Activated T-helper 1 cell treated with anti-CD3 and anti-CD28 coated beads, Interleukin-12 subunit alpha, Interleukin-12 subunit beta, Interleukin-2, Interleukin-4 antibody, amounts not matched to agents 30 ng/mL and 10 ng/mL and 1 ng/mL, durations not matched to agents 14 hours and 24 hours and 36 hours (primary cell): ENCODE measurements at regions not wholly inside any gene's neighbourhood (a gene's known extent, or its start where the extent isn't known, plus 50 kb on each side); places are given as distances from the start of the nearest gene placed in this dataset.

ENCODE experiments used
- DNase-seq: peaks from one replicate; pipeline ENCODE4 v3.0.0; 2021; ENCODE audit warnings: low spot score
- H3K27ac Mint-ChIP-seq: one replicate; pipeline ENCODE4 v1.8.0; 2021; ENCODE audit warnings: mild to moderate bottlenecking, mixed read lengths
- H3K27me3 Mint-ChIP-seq: one replicate; pipeline ENCODE4 v1.8.0; 2022; ENCODE audit warnings: mild to moderate bottlenecking, moderate library complexity, mixed read lengths; ENCODE audit not compliant: insufficient read depth
- H3K36me3 Mint-ChIP-seq: one replicate; pipeline ENCODE4 v1.8.0; 2021; ENCODE audit warnings: low read depth, mixed read lengths
- H3K4me1 Mint-ChIP-seq: one replicate; pipeline ENCODE4 v1.8.0; 2021; ENCODE audit warnings: low read depth, mixed read lengths
- H3K4me3 Mint-ChIP-seq: one replicate; pipeline ENCODE4 v1.8.0; 2021; ENCODE audit warnings: mild to moderate bottlenecking, moderate library complexity, mixed read lengths
- H3K9me3 Mint-ChIP-seq: one replicate; pipeline ENCODE4 v1.8.0; 2021; ENCODE audit warnings: mixed read lengths
- intact Hi-C: fragments of 100-400 bp; cut with micrococcal nuclease; formaldehyde crosslinking; loops from one replicate; pipeline ENCODE4 v1.15.1; 2024

GRCh38 chr5:29337030-29337429 is 1856.5 kb upstream of the CDH6 start:
- Mint-ChIP-seq H3K27ac (no peak overlapping the region), H3K4me3 (no peak overlapping the region), H3K9me3 (peaks cover 33% of the 10 kb centered on the region), H3K4me1 (no peaks in the 10 kb centered on the region), H3K36me3 (no peaks in the 10 kb centered on the region), H3K27me3 (no peaks in the 10 kb centered on the region)
- intact Hi-C loops: no loop called here
- no peak for DNase-seq

GRCh38 chr5:29321591-29321990 is 1871.9 kb upstream of the CDH6 start:
- no peak for DNase-seq
- Mint-ChIP-seq H3K4me1 (no peaks in the 10 kb centered on the region), H3K27ac (no peak overlapping the region), H3K36me3 (no peaks in the 10 kb centered on the region), H3K4me3 (no peak overlapping the region), H3K9me3 (peaks cover 15% of the 10 kb centered on the region), H3K27me3 (no peaks in the 10 kb centered on the region)
- intact Hi-C loops: no loop called here

- no peaks in the 10 kb centered on the region for H3K27me3 Mint-ChIP-seq
- no peaks in the 10 kb centered on the region for H3K36me3 Mint-ChIP-seq
Measured at GRCh38 chr5:29309359-29309758, 1884.1 kb upstream of the CDH6 start.

GRCh38 chr5:29307478-29307877 is 1886.0 kb upstream of the CDH6 start:
- Mint-ChIP-seq H3K4me1 (no peaks in the 10 kb centered on the region), H3K36me3 (no peaks in the 10 kb centered on the region), H3K9me3 (peaks cover 13% of the 10 kb centered on the region), H3K4me3 (no peak overlapping the region), H3K27ac (no peak overlapping the region), H3K27me3 (no peaks in the 10 kb centered on the region)
- no peak for DNase-seq
- intact Hi-C loops: no loop called here

More at GRCh38 chr5:29309359-29309758, 1884.1 kb upstream of the CDH6 start:
- no peaks in the 10 kb centered on the region for H3K4me1 Mint-ChIP-seq
- H3K9me3 Mint-ChIP-seq: peaks cover 13% of the 10 kb centered on the region
- intact Hi-C loops: no loop called here
- H3K4me3 Mint-ChIP-seq: no peak overlapping the region
- DNase-seq: no peak
- no peak overlapping the region for H3K27ac Mint-ChIP-seq

GRCh38 chr5:29304545-29304944 is 1888.9 kb upstream of the CDH6 start:
- no peak overlapping the region for H3K27ac Mint-ChIP-seq
- intact Hi-C loops: no loop called here
- H3K27me3 Mint-ChIP-seq: no peaks in the 10 kb centered on the region
- H3K4me3 Mint-ChIP-seq: no peak overlapping the region
- no peaks in the 10 kb centered on the region for H3K4me1 Mint-ChIP-seq
- peaks cover 14% of the 10 kb centered on the region for H3K9me3 Mint-ChIP-seq
- no peaks in the 10 kb centered on the region for H3K36me3 Mint-ChIP-seq
- no peak for DNase-seq

- Mint-ChIP-seq H3K4me3 (no peak overlapping the region), H3K4me1 (no peaks in the 10 kb centered on the region), H3K27me3 (no peaks in the 10 kb centered on the region), H3K9me3 (peaks cover 27% of the 10 kb centered on the region), H3K27ac (no peak overlapping the region), H3K36me3 (no peaks in the 10 kb centered on the region)
- intact Hi-C loops: no loop called here
- no peak for DNase-seq
Measured at GRCh38 chr5:29296548-29296947, 1896.9 kb upstream of the CDH6 start.

- DNase-seq: no peak
- H3K27ac Mint-ChIP-seq: no peak overlapping the region
- no peaks in the 10 kb centered on the region for H3K36me3 Mint-ChIP-seq
- peaks cover 15% of the 10 kb centered on the region for H3K9me3 Mint-ChIP-seq
- H3K4me1 Mint-ChIP-seq: no peaks in the 10 kb centered on the region
- intact Hi-C loops: no loop called here
- no peaks in the 10 kb centered on the region for H3K27me3 Mint-ChIP-seq
- H3K4me3 Mint-ChIP-seq: no peak overlapping the region
Measured at GRCh38 chr5:29277642-29278041, 1915.8 kb upstream of the CDH6 start.

- H3K9me3 Mint-ChIP-seq: peaks cover 24% of the 10 kb centered on the region
- no peaks in the 10 kb centered on the region for H3K36me3 Mint-ChIP-seq
- no peaks in the 10 kb centered on the region for H3K27me3 Mint-ChIP-seq
- intact Hi-C loops: no loop called here
- H3K4me3 Mint-ChIP-seq: no peak overlapping the region
- no peak for DNase-seq
- no peak overlapping the region for H3K27ac Mint-ChIP-seq
- H3K4me1 Mint-ChIP-seq: no peaks in the 10 kb centered on the region
Measured at GRCh38 chr5:29276371-29276770, 1917.1 kb upstream of the CDH6 start.

- H3K4me1 Mint-ChIP-seq: no peaks in the 10 kb centered on the region
- H3K27ac Mint-ChIP-seq: no peak overlapping the region
- intact Hi-C loops: no loop called here
- DNase-seq: no peak
- H3K4me3 Mint-ChIP-seq: no peak overlapping the region
- no peaks in the 10 kb centered on the region for H3K9me3 Mint-ChIP-seq
- H3K36me3 Mint-ChIP-seq: no peaks in the 10 kb centered on the region
- H3K27me3 Mint-ChIP-seq: no peaks in the 10 kb centered on the region
Measured at GRCh38 chr5:29263915-29264351, 1929.6 kb upstream of the CDH6 start.

- no peaks in the 10 kb centered on the region for H3K27me3 Mint-ChIP-seq
- intact Hi-C loops: no loop called here
- H3K4me1 Mint-ChIP-seq: no peaks in the 10 kb centered on the region
- no peak overlapping the region for H3K27ac Mint-ChIP-seq
- peaks cover 7% of the 10 kb centered on the region for H3K9me3 Mint-ChIP-seq
- H3K4me3 Mint-ChIP-seq: no peak overlapping the region
- no peaks in the 10 kb centered on the region for H3K36me3 Mint-ChIP-seq
- no peak for DNase-seq
Measured at GRCh38 chr5:29262339-29263123, 1931.0 kb upstream of the CDH6 start.

GRCh38 chr5:29261213-29261612 is 1932.3 kb upstream of the CDH6 start:
- Mint-ChIP-seq H3K4me1 (no peaks in the 10 kb centered on the region), H3K27ac (no peak overlapping the region), H3K36me3 (no peaks in the 10 kb centered on the region), H3K4me3 (no peak overlapping the region), H3K9me3 (peaks cover 10% of the 10 kb centered on the region), H3K27me3 (no peaks in the 10 kb centered on the region)
- intact Hi-C loops: no loop called here
- DNase-seq: no peak

GRCh38 chr5:29252390-29252789 is 1941.1 kb upstream of the CDH6 start:
- DNase-seq: no peak
- H3K4me3 Mint-ChIP-seq: no peak overlapping the region
- H3K27me3 Mint-ChIP-seq: no peaks in the 10 kb centered on the region
- H3K36me3 Mint-ChIP-seq: no peaks in the 10 kb centered on the region
- H3K27ac Mint-ChIP-seq: no peak overlapping the region
- intact Hi-C loops: no loop called here
- H3K4me1 Mint-ChIP-seq: no peaks in the 10 kb centered on the region
- H3K9me3 Mint-ChIP-seq: peaks cover 6% of the 10 kb centered on the region

- Mint-ChIP-seq H3K4me1 (no peaks in the 10 kb centered on the region), H3K36me3 (no peaks in the 10 kb centered on the region), H3K9me3 (peaks cover 12% of the 10 kb centered on the region), H3K27ac (no peak overlapping the region), H3K27me3 (no peaks in the 10 kb centered on the region), H3K4me3 (no peak overlapping the region)
- intact Hi-C loops: no loop called here
- DNase-seq: no peak
Measured at GRCh38 chr5:29247346-29248028, 1946.0 kb upstream of the CDH6 start.
